CD4-positive, CD25-positive, alpha-beta regulatory T cell (primary cell): ENCODE measurements at regions not wholly inside any gene's neighbourhood (a gene's known extent, or its start where the extent isn't known, plus 50 kb on each side); places are given as distances from the start of the nearest gene placed in this dataset.
"Not testable (repeated sequence)": the region's sequence is repeated elsewhere in the genome, so short reads cannot be mapped to it uniquely, and the experiment has no call there.

Experiments used
- ATAC-seq, 2 donors: fragments of 150-1000 bp; cut with Tn5 transposase; one replicate each; pipeline ENCODE4 v1.10.0; 2021; ENCODE audit warnings: low read depth in 2 of 2, moderate number of reproducible peaks in 2 of 2, moderate library complexity in 1 of 2
- DNase-seq, 3 donors: peaks; one replicate each; pipeline versions ENCODE4 v3.0.0 to v3.0.0-alpha.2; 2012 to 2022; ENCODE audit warnings: mixed read lengths in 1 of 3
- H3K27ac ChIP-seq: one replicate; pipeline ENCODE4 v1.7.0; 2013; ENCODE audit warnings: mild to moderate bottlenecking, low read length; ENCODE audit not compliant: insufficient read depth, poor library complexity, severe bottlenecking
- H3K27me3 ChIP-seq: one replicate; pipeline ENCODE4 v1.7.0; 2013; ENCODE audit warnings: low read length; ENCODE audit not compliant: control insufficient read depth, insufficient read depth
- H3K36me3 ChIP-seq: one replicate; pipeline ENCODE4 v1.7.0; 2013; ENCODE audit warnings: mild to moderate bottlenecking, low read length, moderate library complexity; ENCODE audit not compliant: control insufficient read depth, insufficient read depth
- H3K4me1 ChIP-seq: 2 replicates; pipeline ENCODE4 v1.7.0; 2013; ENCODE audit warnings: mild to moderate bottlenecking, low read length; ENCODE audit not compliant: insufficient read depth, control insufficient read depth, poor library complexity, severe bottlenecking
- H3K4me3 ChIP-seq: one replicate; pipeline ENCODE4 v1.7.0; 2013; ENCODE audit warnings: low read depth, mild to moderate bottlenecking, low read length, moderate library complexity
- H3K9me3 ChIP-seq, 2 experiments: 1 replicate in 1 of 2; 2 replicates in 1 of 2; pipeline ENCODE4 v1.7.0; 2013; ENCODE audit warnings: low read length in 2 of 2, mild to moderate bottlenecking in 1 of 2, moderate library complexity in 1 of 2; ENCODE audit not compliant: control insufficient read depth in 2 of 2
- H3K27ac Mint-ChIP-seq, 3 donors: one replicate each; pipeline ENCODE4 v1.8.0; 2020 to 2022; ENCODE audit warnings: mild to moderate bottlenecking in 3 of 3, mixed read lengths in 3 of 3, moderate library complexity in 2 of 3
- H3K27me3 Mint-ChIP-seq: one replicate; pipeline ENCODE4 v1.8.0; 2022; ENCODE audit warnings: mild to moderate bottlenecking, mixed read lengths
- H3K36me3 Mint-ChIP-seq: one replicate; pipeline ENCODE4 v1.8.0; 2020; ENCODE audit warnings: mixed read lengths
- H3K4me1 Mint-ChIP-seq, 4 donors: one replicate each; pipeline ENCODE4 v1.8.0; 2020 to 2022; ENCODE audit warnings: mixed read lengths in 4 of 4, mild to moderate bottlenecking in 1 of 4
- H3K4me3 Mint-ChIP-seq, 4 donors: one replicate each; pipeline ENCODE4 v1.8.0; 2020 to 2022; ENCODE audit warnings: mild to moderate bottlenecking in 4 of 4, mixed read lengths in 4 of 4, moderate library complexity in 3 of 4
- H3K9me3 Mint-ChIP-seq, 7 donors: one replicate each; pipeline ENCODE4 v1.8.0; 2020 to 2022; ENCODE audit warnings: mixed read lengths in 7 of 7, mild to moderate bottlenecking in 3 of 7, moderate library complexity in 2 of 7

- H3K9me3 Mint-ChIP-seq, H3K4me3 ChIP-seq, H3K27me3 ChIP-seq, H3K27ac Mint-ChIP-seq, H3K36me3 Mint-ChIP-seq, ATAC-seq, H3K4me1 Mint-ChIP-seq, H3K4me3 Mint-ChIP-seq, H3K27me3 Mint-ChIP-seq, H3K4me1 ChIP-seq, H3K27ac ChIP-seq, H3K36me3 ChIP-seq, DNase-seq, H3K9me3 ChIP-seq: not testable (repeated sequence)
These were observed 287.0 kb upstream of the PLGLB1 start for GRCh38 chr2:87308621-87309020.

GRCh38 chr2:87309785-87310184 lies 288.1 kb upstream of the PLGLB1 start:
- H3K27me3 Mint-ChIP-seq, H3K9me3 ChIP-seq, H3K36me3 ChIP-seq, H3K27ac Mint-ChIP-seq, H3K27me3 ChIP-seq, H3K4me1 ChIP-seq, H3K27ac ChIP-seq, H3K9me3 Mint-ChIP-seq, H3K4me3 ChIP-seq, H3K36me3 Mint-ChIP-seq, H3K4me1 Mint-ChIP-seq, ATAC-seq, DNase-seq, H3K4me3 Mint-ChIP-seq: not testable (repeated sequence)

GRCh38 chr2:87311896-87312441 lies 290.3 kb upstream of the PLGLB1 start:
- not testable (repeated sequence) for H3K36me3 Mint-ChIP-seq, H3K27ac Mint-ChIP-seq, ATAC-seq, H3K27me3 ChIP-seq, H3K27ac ChIP-seq, H3K27me3 Mint-ChIP-seq, H3K4me3 Mint-ChIP-seq, H3K4me3 ChIP-seq, H3K9me3 Mint-ChIP-seq, H3K36me3 ChIP-seq, DNase-seq, H3K9me3 ChIP-seq, H3K4me1 Mint-ChIP-seq, H3K4me1 ChIP-seq

- H3K27me3 Mint-ChIP-seq, H3K27ac ChIP-seq, H3K36me3 Mint-ChIP-seq, DNase-seq, H3K4me1 ChIP-seq, ATAC-seq, H3K9me3 ChIP-seq, H3K36me3 ChIP-seq, H3K27ac Mint-ChIP-seq, H3K4me1 Mint-ChIP-seq, H3K27me3 ChIP-seq, H3K9me3 Mint-ChIP-seq: not testable (repeated sequence)
- peak overlapping the region in 1 of 4 donors; percentile 11 for H3K4me3 Mint-ChIP-seq
- H3K4me3 ChIP-seq, result peak overlapping the region; percentile 65
These were observed 293.0 kb upstream of the PLGLB1 start for GRCh38 chr2:87314622-87315021.

- H3K27ac ChIP-seq, H3K36me3 ChIP-seq, H3K27me3 Mint-ChIP-seq, H3K9me3 Mint-ChIP-seq, H3K9me3 ChIP-seq, H3K27me3 ChIP-seq, H3K4me1 ChIP-seq, H3K27ac Mint-ChIP-seq, H3K4me1 Mint-ChIP-seq, H3K36me3 Mint-ChIP-seq: not testable (repeated sequence)
- peak overlapping the region in 1 of 4 donors; percentile 46 for H3K4me3 Mint-ChIP-seq
- peak in 1 of 3 donors; percentile 41 for DNase-seq
- peak; percentile 57 to 61 for ATAC-seq
- H3K4me3 ChIP-seq, result peak overlapping the region; percentile 65
These were observed 293.7 kb upstream of the PLGLB1 start for GRCh38 chr2:87315183-87315902.

- not testable (repeated sequence) for H3K36me3 ChIP-seq, DNase-seq, H3K27ac ChIP-seq, H3K4me1 Mint-ChIP-seq, H3K9me3 ChIP-seq, H3K27ac Mint-ChIP-seq, H3K36me3 Mint-ChIP-seq, H3K4me3 ChIP-seq, ATAC-seq, H3K9me3 Mint-ChIP-seq, H3K4me1 ChIP-seq, H3K27me3 Mint-ChIP-seq, H3K27me3 ChIP-seq
- H3K4me3 Mint-ChIP-seq, result peak overlapping the region in 1 of 4 donors; percentile 49
These were observed 295.5 kb upstream of the PLGLB1 start for GRCh38 chr2:87317193-87317592.

GRCh38 chr2:87318814-87319491 lies 297.3 kb upstream of the PLGLB1 start:
- not testable (repeated sequence) for H3K9me3 Mint-ChIP-seq, H3K9me3 ChIP-seq, H3K36me3 Mint-ChIP-seq, H3K27ac Mint-ChIP-seq, DNase-seq, H3K36me3 ChIP-seq, H3K27me3 Mint-ChIP-seq, ATAC-seq, H3K27me3 ChIP-seq, H3K4me1 ChIP-seq, H3K27ac ChIP-seq, H3K4me3 ChIP-seq, H3K4me3 Mint-ChIP-seq
- peaks cover 0 to 13% (median 5%) of the 10 kb centered on the region in 4 donors for H3K4me1 Mint-ChIP-seq

GRCh38 chr2:87319705-87320104 lies 298.1 kb upstream of the PLGLB1 start:
- not testable (repeated sequence) for H3K4me1 ChIP-seq, ATAC-seq, H3K9me3 ChIP-seq, H3K27me3 Mint-ChIP-seq, H3K4me3 ChIP-seq, H3K9me3 Mint-ChIP-seq, H3K27ac ChIP-seq, H3K36me3 ChIP-seq, H3K36me3 Mint-ChIP-seq, H3K27me3 ChIP-seq, DNase-seq, H3K4me3 Mint-ChIP-seq
- Mint-ChIP-seq H3K27ac (peak overlapping the region in 1 of 3 donors; percentile 43), H3K4me1 (peaks cover 0 to 19% (median 9%) of the 10 kb centered on the region in 4 donors)
